Naive thymus-derived CD4-positive, alpha-beta T cell (primary cell): ENCODE measurements at regions not wholly inside any gene's neighbourhood (a gene's known extent, or its start where the extent isn't known, plus 50 kb on each side); places are given as distances from the start of the nearest gene placed in this dataset.
A peak's percentile ranks its signal among the peaks of the same experiment; 100 is the strongest.

Source experiments
- ATAC-seq: fragments of 150-1000 bp; cut with Tn5 transposase; 2 replicates; pipeline ENCODE4 v1.10.0; 2021; ENCODE audit warnings: mild to moderate bottlenecking, moderate library complexity
- CTCF ChIA-PET: fragments of 350-600 bp; sonication (Branson Sonifier 250); formaldehyde crosslinking; loops from one replicate; lab custom pipeline; 2021; ENCODE audit warnings: antibody characterized with exemption; lab: Charles Lee
- POLR2A ChIA-PET: fragments of 350-600 bp; sonication (Branson Sonifier 250); formaldehyde crosslinking; loops from one replicate; lab custom pipeline; 2021; ENCODE audit warnings: antibody characterized with exemption, inconsistent platforms; lab: Charles Lee
- DNase-seq, 9 donors: peaks; one replicate each; pipeline versions ENCODE4 v3.0.0 to v3.0.0-alpha.2; 2020 to 2022; ENCODE audit warnings: mixed read lengths in 1 of 9
- H3K27ac ChIP-seq: one replicate; pipeline ENCODE4 v1.7.0; 2013; ENCODE audit warnings: mild to moderate bottlenecking, low read depth, low read length, moderate library complexity
- H3K27me3 ChIP-seq, 2 donors: one replicate each; pipeline ENCODE4 v1.7.0; 2013; ENCODE audit warnings: low read length in 2 of 2, mild to moderate bottlenecking in 2 of 2, moderate library complexity in 2 of 2; ENCODE audit not compliant: control insufficient read depth in 2 of 2, insufficient read depth in 2 of 2
- H3K36me3 ChIP-seq, 3 experiments: 1 replicate in 2 of 3; 2 replicates in 1 of 3; pipeline ENCODE4 v1.7.0; 2013; ENCODE audit warnings: low read length in 3 of 3, mild to moderate bottlenecking in 3 of 3, moderate library complexity in 1 of 3; ENCODE audit not compliant: insufficient read depth in 3 of 3, control insufficient read depth in 2 of 3
- H3K4me1 ChIP-seq, 2 donors: one replicate each; pipeline ENCODE4 v1.7.0; 2013; ENCODE audit warnings: low read length in 2 of 2, mild to moderate bottlenecking in 2 of 2, moderate library complexity in 1 of 2; ENCODE audit not compliant: control insufficient read depth in 2 of 2, insufficient read depth in 2 of 2
- H3K4me3 ChIP-seq: 2 replicates; pipeline ENCODE4 v1.7.0; 2013; ENCODE audit warnings: mild to moderate bottlenecking, low read length
- H3K9me3 ChIP-seq, 3 experiments: 1 replicate in 2 of 3; 2 replicates in 1 of 3; pipeline ENCODE4 v1.7.0; 2013; ENCODE audit warnings: low read length in 3 of 3; ENCODE audit not compliant: control insufficient read depth in 2 of 3
- H3K27ac Mint-ChIP-seq, 9 donors: one replicate each; pipeline ENCODE4 v1.8.0; 2020 to 2022; ENCODE audit warnings: mixed read lengths in 9 of 9, mild to moderate bottlenecking in 8 of 9, moderate library complexity in 5 of 9, inconsistent platforms in 2 of 9
- H3K27me3 Mint-ChIP-seq, 5 donors: one replicate each; pipeline ENCODE4 v1.8.0; 2021 to 2022; ENCODE audit warnings: mixed read lengths in 5 of 5, mild to moderate bottlenecking in 1 of 5
- H3K36me3 Mint-ChIP-seq, 5 donors: one replicate each; pipeline ENCODE4 v1.8.0; 2020 to 2022; ENCODE audit warnings: mixed read lengths in 5 of 5, mild to moderate bottlenecking in 3 of 5, inconsistent platforms in 1 of 5
- H3K4me1 Mint-ChIP-seq, 7 donors: one replicate each; pipeline ENCODE4 v1.8.0; 2020 to 2022; ENCODE audit warnings: mixed read lengths in 7 of 7, mild to moderate bottlenecking in 3 of 7, inconsistent platforms in 1 of 7
- H3K4me3 Mint-ChIP-seq, 10 donors: one replicate each; pipeline ENCODE4 v1.8.0; 2020 to 2022; ENCODE audit warnings: mild to moderate bottlenecking in 10 of 10, mixed read lengths in 10 of 10, moderate library complexity in 6 of 10, inconsistent platforms in 2 of 10
- H3K9me3 Mint-ChIP-seq, 11 donors: one replicate each; pipeline ENCODE4 v1.8.0; 2020 to 2022; ENCODE audit warnings: mixed read lengths in 11 of 11, mild to moderate bottlenecking in 4 of 11, inconsistent platforms in 1 of 11, moderate library complexity in 1 of 11
- intact Hi-C, 2 donors: fragments of 100-400 bp; cut with micrococcal nuclease; formaldehyde crosslinking; loops; one replicate each; pipeline ENCODE4 v1.15.1; 2023

DNA sequence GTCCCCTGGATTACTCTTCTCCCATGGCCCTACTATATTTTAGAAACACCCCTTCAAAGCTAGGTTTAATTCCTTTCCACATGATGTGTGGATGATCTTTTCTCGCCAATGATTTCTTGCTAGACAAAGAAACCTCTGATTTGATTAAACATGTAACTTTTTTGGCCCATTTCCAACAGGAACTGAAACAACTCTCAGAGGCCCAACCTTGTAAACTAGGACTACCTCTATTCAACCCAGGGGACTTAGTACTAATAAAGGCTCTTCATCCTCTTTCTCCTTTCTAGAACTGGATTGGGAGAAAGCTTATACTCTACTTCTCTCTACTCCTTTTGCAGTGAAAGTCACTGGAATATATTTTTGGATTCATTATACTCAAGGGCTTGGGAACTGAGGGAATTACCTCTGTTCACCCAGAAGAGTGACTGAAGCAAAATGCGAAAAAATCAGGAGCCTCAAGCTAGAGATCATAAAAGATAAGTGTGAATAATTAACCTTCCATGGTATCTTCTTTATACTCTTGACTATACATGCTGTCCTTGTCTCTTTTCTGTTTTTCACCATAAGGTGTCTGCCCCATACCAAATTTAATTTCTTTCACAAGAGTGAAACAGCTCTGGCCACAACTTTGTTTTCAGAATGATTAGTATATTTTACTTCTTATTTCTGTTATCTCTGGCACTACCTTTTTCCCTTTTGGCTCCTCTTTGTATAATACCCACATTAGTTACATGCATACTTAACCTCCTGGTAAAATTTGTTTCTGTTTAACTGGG lies 977.6 kb downstream of the SLITRK5 start:
- intact Hi-C loops: no loop called here
- peak overlapping the region in 1 of 10 donors; percentile 12 for H3K4me3 Mint-ChIP-seq
- DNase-seq: peak in 1 of 9 donors; percentile 11
- H3K27ac Mint-ChIP-seq: no peak overlapping the region
- Histone ChIP-seq H3K27me3 (no peaks in the 10 kb centered on the region), H3K4me1 (peaks cover 0 to 5% of the 10 kb centered on the region in 2 donors), H3K27ac (no peak overlapping the region), H3K36me3 (no peaks in the 10 kb centered on the region), H3K9me3 (peaks cover 0 to 6% (median 0%) of the 10 kb centered on the region in 3 experiments), H3K4me3 (no peak overlapping the region)
- ChIA-PET POLR2A (no interaction called here), CTCF (no interaction called here)
- H3K4me1 Mint-ChIP-seq: peaks cover 1 to 32% (median 6%) of the 10 kb centered on the region in 7 donors
- H3K9me3 Mint-ChIP-seq: peaks cover 2 to 18% (median 10%) of the 10 kb centered on the region in 11 donors
- H3K27me3 Mint-ChIP-seq: no peaks in the 10 kb centered on the region
- no peak for ATAC-seq
- no peaks in the 10 kb centered on the region for H3K36me3 Mint-ChIP-seq

- Histone ChIP-seq H3K4me1 (peaks cover 0 to 5% of the 10 kb centered on the region in 2 donors), H3K27me3 (no peaks in the 10 kb centered on the region), H3K27ac (no peak overlapping the region), H3K36me3 (no peaks in the 10 kb centered on the region), H3K4me3 (no peak overlapping the region), H3K9me3 (peaks cover 0 to 6% (median 0%) of the 10 kb centered on the region in 3 experiments)
- ATAC-seq: no peak
- Mint-ChIP-seq H3K4me3 (peak overlapping the region in 4 of 10 donors; percentile 13 to 76 (median 52)), H3K36me3 (no peaks in the 10 kb centered on the region), H3K9me3 (peaks cover under 1 to 17% (median 9%) of the 10 kb centered on the region in 11 donors), H3K4me1 (peaks cover 1 to 32% (median 6%) of the 10 kb centered on the region in 7 donors), H3K27me3 (no peaks in the 10 kb centered on the region), H3K27ac (peak overlapping the region in 1 of 9 donors; percentile 68)
- ChIA-PET CTCF (no interaction called here), POLR2A (no interaction called here)
- intact Hi-C loops: no loop called here
- peak in 1 of 9 donors; percentile 5 for DNase-seq
Observed at GRCh38 chr13:88649855-88650254, 978.7 kb downstream of the SLITRK5 start.

GRCh38 chr13:88651531-88651930 lies 980.4 kb downstream of the SLITRK5 start:
- Histone ChIP-seq H3K4me1 (peaks cover 0 to 5% of the 10 kb centered on the region in 2 donors), H3K4me3 (no peak overlapping the region), H3K27ac (no peak overlapping the region), H3K27me3 (no peaks in the 10 kb centered on the region), H3K9me3 (peaks cover 0 to 6% (median 0%) of the 10 kb centered on the region in 3 experiments), H3K36me3 (no peaks in the 10 kb centered on the region)
- H3K27ac Mint-ChIP-seq: peak overlapping the region in 1 of 9 donors; percentile 14
- intact Hi-C loops: no loop called here
- H3K9me3 Mint-ChIP-seq: peaks cover 0 to 17% (median 6%) of the 10 kb centered on the region in 11 donors
- no peak overlapping the region for H3K4me3 Mint-ChIP-seq
- no peaks in the 10 kb centered on the region for H3K27me3 Mint-ChIP-seq
- ATAC-seq (no peak), DNase-seq (no peak)
- ChIA-PET POLR2A (no interaction called here), CTCF (no interaction called here)
- H3K36me3 Mint-ChIP-seq: no peaks in the 10 kb centered on the region
- peaks cover 2 to 32% (median 6%) of the 10 kb centered on the region in 7 donors for H3K4me1 Mint-ChIP-seq

- ATAC-seq (no peak), DNase-seq (no peak)
- peaks cover 0 to 15% (median 4%) of the 10 kb centered on the region in 11 donors for H3K9me3 Mint-ChIP-seq
- Histone ChIP-seq H3K27me3 (no peaks in the 10 kb centered on the region), H3K36me3 (no peaks in the 10 kb centered on the region), H3K27ac (no peak overlapping the region), H3K4me1 (no peaks in the 10 kb centered on the region), H3K4me3 (no peak overlapping the region), H3K9me3 (no peaks in the 10 kb centered on the region)
- H3K27ac Mint-ChIP-seq: no peak overlapping the region
- ChIA-PET CTCF (no interaction called here), POLR2A (no interaction called here)
- no peak overlapping the region for H3K4me3 Mint-ChIP-seq
- H3K27me3 Mint-ChIP-seq: no peaks in the 10 kb centered on the region
- intact Hi-C loops: no loop called here
- H3K36me3 Mint-ChIP-seq: peaks cover 0 to 3% (median 0%) of the 10 kb centered on the region in 5 donors
- peaks cover 0 to 16% (median 0%) of the 10 kb centered on the region in 7 donors for H3K4me1 Mint-ChIP-seq
Observed at GRCh38 chr13:88656751-88657150, 985.6 kb downstream of the SLITRK5 start.

DNA sequence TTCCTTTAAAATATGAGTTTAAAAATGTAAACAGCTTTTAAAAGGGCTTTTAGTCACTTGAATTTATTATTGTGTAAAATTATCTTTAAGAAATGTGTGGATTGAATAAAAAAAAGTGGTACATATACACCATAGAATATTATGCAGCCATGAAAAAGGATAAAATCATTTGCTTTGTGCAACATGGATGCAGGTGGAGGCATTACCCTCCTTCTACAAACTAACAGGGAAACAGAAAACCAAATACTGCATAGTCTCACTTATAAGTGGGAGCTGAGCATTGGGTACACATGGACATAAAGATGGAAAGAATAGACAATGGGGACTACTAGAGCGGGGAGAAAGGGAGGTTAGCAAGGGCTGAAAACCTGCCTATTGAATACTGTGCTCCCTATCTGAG lies 999.3 kb downstream of the SLITRK5 start:
- Histone ChIP-seq H3K27ac (no peak overlapping the region), H3K36me3 (no peaks in the 10 kb centered on the region), H3K27me3 (no peaks in the 10 kb centered on the region), H3K9me3 (no peaks in the 10 kb centered on the region), H3K4me1 (no peaks in the 10 kb centered on the region), H3K4me3 (no peak overlapping the region)
- ChIA-PET CTCF (no interaction called here), POLR2A (no interaction called here)
- Mint-ChIP-seq H3K27ac (no peak overlapping the region), H3K4me3 (no peak overlapping the region), H3K27me3 (no peaks in the 10 kb centered on the region), H3K9me3 (peaks cover 0 to 11% (median 3%) of the 10 kb centered on the region in 11 donors), H3K36me3 (no peaks in the 10 kb centered on the region), H3K4me1 (peaks cover 0 to 10% (median 0%) of the 10 kb centered on the region in 7 donors)
- intact Hi-C loops: no loop called here
- DNase-seq (no peak), ATAC-seq (no peak)

DNA sequence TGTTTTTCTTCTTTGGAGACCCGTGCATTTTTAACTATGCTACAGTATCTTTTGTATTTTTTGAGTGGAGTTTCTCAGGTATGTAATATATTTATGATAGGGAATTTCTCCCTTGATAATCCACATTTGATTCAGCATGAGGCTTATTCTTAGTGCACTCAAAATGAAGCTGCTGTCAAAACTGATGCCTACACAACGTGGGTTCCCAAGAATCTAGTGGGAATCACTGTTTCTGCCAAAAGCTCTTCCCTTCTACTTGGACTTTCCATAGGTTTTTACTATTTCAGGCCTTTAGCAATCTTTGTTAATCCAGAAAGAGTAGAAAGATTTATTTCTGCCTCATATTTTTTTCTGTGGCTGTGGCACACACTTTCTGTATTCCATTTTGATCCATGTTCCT lies 1003.7 kb downstream of the SLITRK5 start:
- Histone ChIP-seq H3K4me3 (no peak overlapping the region), H3K27me3 (no peaks in the 10 kb centered on the region), H3K9me3 (no peaks in the 10 kb centered on the region), H3K36me3 (no peaks in the 10 kb centered on the region), H3K4me1 (no peaks in the 10 kb centered on the region), H3K27ac (no peak overlapping the region)
- no peak for ATAC-seq
- Mint-ChIP-seq H3K4me3 (no peak overlapping the region), H3K4me1 (peaks cover 0 to 15% (median 0%) of the 10 kb centered on the region in 7 donors), H3K36me3 (no peaks in the 10 kb centered on the region), H3K9me3 (peaks cover 0 to 9% (median 2%) of the 10 kb centered on the region in 11 donors), H3K27ac (no peak overlapping the region), H3K27me3 (no peaks in the 10 kb centered on the region)
- POLR2A ChIA-PET: no interaction called here
- DNase-seq: no peak
- intact Hi-C loops: no loop called here
- CTCF ChIA-PET: no interaction called here
